ENCODE measurements at regions not wholly inside any gene's neighbourhood (a gene's known extent, or its start where the extent isn't known, plus 50 kb on each side); places are given as distances from the start of the nearest gene placed in this dataset.

- Histone ChIP-seq H3K27ac (ENCODE audit: low read depth in 1 of 2, low read length in 1 of 2) (no peak overlapping the region), H3K36me3 (ENCODE audit: control insufficient read depth in 2 of 2, insufficient read depth in 2 of 2, low read length in 1 of 2) (no peaks in the 10 kb centered on the region), H3K4me1 (ENCODE audit: control insufficient read depth in 2 of 2, insufficient read depth in 2 of 2, low read length in 2 of 2) (peaks cover 0 to 2% of the 10 kb centered on the region in 2 donors), H3K27me3 (ENCODE audit: control insufficient read depth in 2 of 2, insufficient read depth in 1 of 2, low read length in 1 of 2) (no peaks in the 10 kb centered on the region), H3K4me3 (ENCODE audit: low read length in 2 of 2) (no peak overlapping the region), H3K9me3 (ENCODE audit: control insufficient read depth in 2 of 2, insufficient read depth in 1 of 2, low read length in 1 of 2) (no peaks in the 10 kb centered on the region)
- no peak for DNase-seq (ENCODE audit: low read depth in 6 of 9, low spot score in 9 of 9)
- 96% methylated on average over 7 of the region's 7 CpGs for WGBS
Measured at GRCh38 chr19:30088567-30088966, 146.5 kb downstream of the URI1 start.

- no peaks in the 10 kb centered on the region for H3K36me3 ChIP-seq (ENCODE audit: control insufficient read depth in 2 of 2, insufficient read depth in 2 of 2, low read length in 1 of 2)
- H3K4me1 ChIP-seq (ENCODE audit: control insufficient read depth in 2 of 2, insufficient read depth in 2 of 2, low read length in 2 of 2): peaks cover 0 to 2% of the 10 kb centered on the region in 2 donors
- no peak overlapping the region for H3K4me3 ChIP-seq (ENCODE audit: low read length in 2 of 2)
- no peak for DNase-seq (ENCODE audit: low read depth in 6 of 9, low spot score in 9 of 9)
- H3K27ac ChIP-seq (ENCODE audit: low read depth in 1 of 2, low read length in 1 of 2): no peak overlapping the region
- WGBS: 96% methylated on average over 20 of the region's 20 CpGs
- no peaks in the 10 kb centered on the region for H3K27me3 ChIP-seq (ENCODE audit: control insufficient read depth in 2 of 2, insufficient read depth in 1 of 2, low read length in 1 of 2)
- no peaks in the 10 kb centered on the region for H3K9me3 ChIP-seq (ENCODE audit: control insufficient read depth in 2 of 2, insufficient read depth in 1 of 2, low read length in 1 of 2)
Measured at GRCh38 chr19:30089086-30089665, 147.1 kb downstream of the URI1 start.

- H3K36me3 ChIP-seq (ENCODE audit: control insufficient read depth in 2 of 2, insufficient read depth in 2 of 2, low read length in 1 of 2): no peaks in the 10 kb centered on the region
- H3K4me3 ChIP-seq (ENCODE audit: low read length in 2 of 2): no peak overlapping the region
- H3K27ac ChIP-seq (ENCODE audit: low read depth in 1 of 2, low read length in 1 of 2): no peak overlapping the region
- 87% methylated on average over 6 of the region's 6 CpGs for WGBS
- H3K27me3 ChIP-seq (ENCODE audit: control insufficient read depth in 2 of 2, insufficient read depth in 1 of 2, low read length in 1 of 2): no peaks in the 10 kb centered on the region
- H3K4me1 ChIP-seq (ENCODE audit: control insufficient read depth in 2 of 2, insufficient read depth in 2 of 2, low read length in 2 of 2): peaks cover 0 to under 1% of the 10 kb centered on the region in 2 donors
- H3K9me3 ChIP-seq (ENCODE audit: control insufficient read depth in 2 of 2, insufficient read depth in 1 of 2, low read length in 1 of 2): no peaks in the 10 kb centered on the region
- DNase-seq (ENCODE audit: low read depth in 6 of 9, low spot score in 9 of 9): no peak
Measured at GRCh38 chr19:30090476-30090875, 148.4 kb downstream of the URI1 start.

GRCh38 chr19:30090963-30091362 lies 148.9 kb downstream of the URI1 start:
- H3K9me3 ChIP-seq (ENCODE audit: control insufficient read depth in 2 of 2, insufficient read depth in 1 of 2, low read length in 1 of 2): no peaks in the 10 kb centered on the region
- H3K4me1 ChIP-seq (ENCODE audit: control insufficient read depth in 2 of 2, insufficient read depth in 2 of 2, low read length in 2 of 2): no peaks in the 10 kb centered on the region
- H3K36me3 ChIP-seq (ENCODE audit: control insufficient read depth in 2 of 2, insufficient read depth in 2 of 2, low read length in 1 of 2): no peaks in the 10 kb centered on the region
- 95% methylated on average over 7 of the region's 7 CpGs for WGBS
- DNase-seq (ENCODE audit: low read depth in 6 of 9, low spot score in 9 of 9): no peak
- no peaks in the 10 kb centered on the region for H3K27me3 ChIP-seq (ENCODE audit: control insufficient read depth in 2 of 2, insufficient read depth in 1 of 2, low read length in 1 of 2)
- H3K4me3 ChIP-seq (ENCODE audit: low read length in 2 of 2): no peak overlapping the region
- no peak overlapping the region for H3K27ac ChIP-seq (ENCODE audit: low read depth in 1 of 2, low read length in 1 of 2)

- Histone ChIP-seq H3K27me3 (ENCODE audit: control insufficient read depth in 2 of 2, insufficient read depth in 1 of 2, low read length in 1 of 2) (no peaks in the 10 kb centered on the region), H3K4me3 (ENCODE audit: low read length in 2 of 2) (no peak overlapping the region), H3K36me3 (ENCODE audit: control insufficient read depth in 2 of 2, insufficient read depth in 2 of 2, low read length in 1 of 2) (no peaks in the 10 kb centered on the region), H3K9me3 (ENCODE audit: control insufficient read depth in 2 of 2, insufficient read depth in 1 of 2, low read length in 1 of 2) (no peaks in the 10 kb centered on the region), H3K27ac (ENCODE audit: low read depth in 1 of 2, low read length in 1 of 2) (no peak overlapping the region), H3K4me1 (ENCODE audit: control insufficient read depth in 2 of 2, insufficient read depth in 2 of 2, low read length in 2 of 2) (no peaks in the 10 kb centered on the region)
- 96% methylated on average over 10 of the region's 10 CpGs for WGBS
- DNase-seq (ENCODE audit: low read depth in 6 of 9, low spot score in 9 of 9): no peak
Measured at GRCh38 chr19:30091456-30091855, 149.4 kb downstream of the URI1 start.

- 93% methylated on average over 3 of the region's 3 CpGs for WGBS
- Histone ChIP-seq H3K4me3 (ENCODE audit: low read length in 2 of 2) (no peak overlapping the region), H3K9me3 (ENCODE audit: control insufficient read depth in 2 of 2, insufficient read depth in 1 of 2, low read length in 1 of 2) (no peaks in the 10 kb centered on the region), H3K4me1 (ENCODE audit: control insufficient read depth in 2 of 2, insufficient read depth in 2 of 2, low read length in 2 of 2) (no peaks in the 10 kb centered on the region), H3K36me3 (ENCODE audit: control insufficient read depth in 2 of 2, insufficient read depth in 2 of 2, low read length in 1 of 2) (no peaks in the 10 kb centered on the region), H3K27me3 (ENCODE audit: control insufficient read depth in 2 of 2, insufficient read depth in 1 of 2, low read length in 1 of 2) (no peaks in the 10 kb centered on the region), H3K27ac (ENCODE audit: low read depth in 1 of 2, low read length in 1 of 2) (no peak overlapping the region)
- DNase-seq (ENCODE audit: low read depth in 6 of 9, low spot score in 9 of 9): no peak
Measured at GRCh38 chr19:30091856-30092255, 149.8 kb downstream of the URI1 start.

GRCh38 chr19:30092721-30093569 lies 150.9 kb downstream of the URI1 start:
- no peaks in the 10 kb centered on the region for H3K9me3 ChIP-seq (ENCODE audit: control insufficient read depth in 2 of 2, insufficient read depth in 1 of 2, low read length in 1 of 2)
- no peaks in the 10 kb centered on the region for H3K27me3 ChIP-seq (ENCODE audit: control insufficient read depth in 2 of 2, insufficient read depth in 1 of 2, low read length in 1 of 2)
- 95% methylated on average over 14 of the region's 14 CpGs for WGBS
- H3K27ac ChIP-seq (ENCODE audit: low read depth in 1 of 2, low read length in 1 of 2): no peak overlapping the region
- DNase-seq (ENCODE audit: low read depth in 6 of 9, low spot score in 9 of 9): no peak
- no peaks in the 10 kb centered on the region for H3K4me1 ChIP-seq (ENCODE audit: control insufficient read depth in 2 of 2, insufficient read depth in 2 of 2, low read length in 2 of 2)
- H3K36me3 ChIP-seq (ENCODE audit: control insufficient read depth in 2 of 2, insufficient read depth in 2 of 2, low read length in 1 of 2): no peaks in the 10 kb centered on the region
- no peak overlapping the region for H3K4me3 ChIP-seq (ENCODE audit: low read length in 2 of 2)

- WGBS: 95% methylated on average over 9 of the region's 9 CpGs
- no peak overlapping the region for H3K4me3 ChIP-seq (ENCODE audit: low read length in 2 of 2)
- H3K27ac ChIP-seq (ENCODE audit: low read depth in 1 of 2, low read length in 1 of 2): no peak overlapping the region
- DNase-seq (ENCODE audit: low read depth in 6 of 9, low spot score in 9 of 9): no peak
- no peaks in the 10 kb centered on the region for H3K9me3 ChIP-seq (ENCODE audit: control insufficient read depth in 2 of 2, insufficient read depth in 1 of 2, low read length in 1 of 2)
- no peaks in the 10 kb centered on the region for H3K36me3 ChIP-seq (ENCODE audit: control insufficient read depth in 2 of 2, insufficient read depth in 2 of 2, low read length in 1 of 2)
- no peaks in the 10 kb centered on the region for H3K4me1 ChIP-seq (ENCODE audit: control insufficient read depth in 2 of 2, insufficient read depth in 2 of 2, low read length in 2 of 2)
- no peaks in the 10 kb centered on the region for H3K27me3 ChIP-seq (ENCODE audit: control insufficient read depth in 2 of 2, insufficient read depth in 1 of 2, low read length in 1 of 2)
Measured at GRCh38 chr19:30093966-30094755, 152.1 kb downstream of the URI1 start.

- Histone ChIP-seq H3K36me3 (ENCODE audit: control insufficient read depth in 2 of 2, insufficient read depth in 2 of 2, low read length in 1 of 2) (no peaks in the 10 kb centered on the region), H3K9me3 (ENCODE audit: control insufficient read depth in 2 of 2, insufficient read depth in 1 of 2, low read length in 1 of 2) (no peaks in the 10 kb centered on the region), H3K27me3 (ENCODE audit: control insufficient read depth in 2 of 2, insufficient read depth in 1 of 2, low read length in 1 of 2) (no peaks in the 10 kb centered on the region), H3K4me3 (ENCODE audit: low read length in 2 of 2) (no peak overlapping the region), H3K27ac (ENCODE audit: low read depth in 1 of 2, low read length in 1 of 2) (no peak overlapping the region), H3K4me1 (ENCODE audit: control insufficient read depth in 2 of 2, insufficient read depth in 2 of 2, low read length in 2 of 2) (no peaks in the 10 kb centered on the region)
- DNase-seq (ENCODE audit: low read depth in 6 of 9, low spot score in 9 of 9): no peak
- 92% methylated on average over 3 of the region's 3 CpGs for WGBS
Measured at GRCh38 chr19:30094756-30095140, 152.7 kb downstream of the URI1 start.

All from thymus (tissue), 11 donors.